HEK293T (cell line): ENCODE measurements at regions not wholly inside any gene's neighbourhood (a gene's known extent, or its start where the extent isn't known, plus 50 kb on each side); places are given as distances from the start of the nearest gene placed in this dataset.

Source experiments
- BHLHE40 ChIP-seq: fragments of 450-650 bp; IDR thresholded peaks from 2 replicates; pipeline ENCODE4 v1.6.1; 2016; ENCODE audit warnings: mild to moderate bottlenecking, moderate library complexity, borderline replicate concordance
- SP1 ChIP-seq: fragments of 450-650 bp; IDR thresholded peaks from 2 replicates; pipeline ENCODE4 v1.6.1; 2017
- SUZ12 ChIP-seq: fragments of 450-650 bp; IDR thresholded peaks from 2 replicates; pipeline ENCODE4 v1.6.1; 2016; ENCODE audit warnings: mild to moderate bottlenecking
- ZNF384 ChIP-seq: fragments of 450-650 bp; IDR thresholded peaks from 2 replicates; pipeline ENCODE4 v1.6.1; 2016

- TF ChIP-seq ZNF384 (no peak), SP1 (no peak), BHLHE40 (no peak), SUZ12 (no peak)
These were observed 712.4 kb downstream of the TBC1D22A start for GRCh38 chr22:47474895-47475294.
